Endothelial cell of umbilical vein (primary cell): ENCODE measurements at regions not wholly inside any gene's neighbourhood (a gene's known extent, or its start where the extent isn't known, plus 50 kb on each side); places are given as distances from the start of the nearest gene placed in this dataset.

Experiments
- BruUV-seq: library from RNA; stranded (reverse); fragments of 400-500 nt; replicated peaks from 2 replicates; lab custom pipeline; 2021; lab: Mats Ljungman, UMichigan
- CTCF ChIA-PET: fragments of 300-600, 350-600 bp; sonication (Branson Sonifier 250); formaldehyde crosslinking; loops from one replicate; lab custom pipeline; 2021; ENCODE audit warnings: antibody characterized with exemption, inconsistent platforms; lab: Charles Lee
- POLR2A ChIA-PET: fragments of 300-600, 350-600 bp; sonication (Branson Sonifier 250); formaldehyde crosslinking; loops from one replicate; lab custom pipeline; 2021; ENCODE audit warnings: antibody characterized with exemption, inconsistent platforms; lab: Charles Lee
- DNase-seq: peaks from one replicate; pipeline ENCODE4 v3.0.0-alpha.2; 2011; ENCODE audit warnings: low read depth, low spot score
- FAIRE-seq: peaks from 2 replicates; lab custom pipeline; 2011; peaks lifted over from hg19 to GRCh38; lab: Jason Lieb, UNC
- H2AFZ ChIP-seq: 2 replicates; pipeline ENCODE4 v1.6.0; 2012; ENCODE audit warnings: low read depth, low read length, control low read depth, inconsistent platforms
- H3K27ac ChIP-seq: 2 replicates; pipeline ENCODE4 v1.5.1; 2011; ENCODE audit warnings: low read depth, mild to moderate bottlenecking, control low read depth, low read length, moderate library complexity; ENCODE audit not compliant: insufficient read depth
- H3K27me3 ChIP-seq, 2 experiments: 2 replicates each; pipeline versions ENCODE4 v1.6.0 to v1.6.1; 2011; ENCODE audit warnings: low read length in 2 of 2, mixed read lengths in 1 of 2; ENCODE audit not compliant: control insufficient read depth in 2 of 2, insufficient read depth in 2 of 2
- H3K36me3 ChIP-seq, 2 experiments: 2 replicates in 1 of 2; 3 replicates in 1 of 2; pipeline ENCODE4 v1.5.1; 2011; ENCODE audit warnings: low read length in 2 of 2, mild to moderate bottlenecking in 1 of 2, moderate library complexity in 1 of 2; ENCODE audit not compliant: control insufficient read depth in 2 of 2, insufficient read depth in 2 of 2; ENCODE audit errors: extremely low read depth in 1 of 2
- H3K4me1 ChIP-seq: 3 replicates; pipeline ENCODE4 v1.5.1; 2011; ENCODE audit warnings: mild to moderate bottlenecking, low read length; ENCODE audit not compliant: control insufficient read depth, insufficient read depth; ENCODE audit errors: extremely low read depth
- H3K4me2 ChIP-seq: 2 replicates; pipeline ENCODE4 v1.6.1; 2011; ENCODE audit warnings: low read length, control low read depth, mixed read lengths; ENCODE audit not compliant: insufficient read depth
- H3K4me3 ChIP-seq, 3 experiments: fragments of 200-600 bp in 1 of 3; sonication (generic), shearing (Covaris generic) in 1 of 3; replicated peaks in 1 of 3; 2 replicates each; pipeline ENCODE4 v1.5.1; 2011 to 2016; ENCODE audit warnings: control low read depth in 3 of 3, low read length in 3 of 3, mild to moderate bottlenecking in 2 of 3, inconsistent platforms in 1 of 3, low read depth in 1 of 3, moderate library complexity in 1 of 3; ENCODE audit not compliant: insufficient read depth in 1 of 3
- H3K79me2 ChIP-seq: 2 replicates; pipeline ENCODE4 v1.6.0; 2012; ENCODE audit warnings: low read length, inconsistent platforms; ENCODE audit not compliant: control insufficient read depth, insufficient read depth
- H3K9ac ChIP-seq: replicated peaks from 2 replicates; pipeline ENCODE3; 2011; ENCODE audit warnings: low read length, control low read depth; ENCODE audit not compliant: insufficient read depth; ENCODE audit errors: extremely low read depth
- H3K9me1 ChIP-seq: replicated peaks from 3 replicates; pipeline ENCODE4 v1.6.0; 2011; ENCODE audit warnings: mild to moderate bottlenecking, low read length; ENCODE audit not compliant: control insufficient read depth, insufficient read depth; ENCODE audit errors: extremely low read depth
- H3K9me3 ChIP-seq: replicated peaks from 2 replicates; pipeline ENCODE4 v1.5.1; 2012; ENCODE audit warnings: low read length, inconsistent platforms; ENCODE audit not compliant: control insufficient read depth, insufficient read depth
- H4K20me1 ChIP-seq: replicated peaks from 2 replicates; pipeline ENCODE3; 2011; ENCODE audit warnings: mild to moderate bottlenecking, low read length; ENCODE audit not compliant: control insufficient read depth, insufficient read depth; ENCODE audit errors: extremely low read depth
- EZH2 ChIP-seq: IDR thresholded peaks from 2 replicates; pipeline ENCODE4 v1.6.1; 2012; ENCODE audit warnings: borderline replicate concordance, low read depth, mild to moderate bottlenecking, moderate library complexity, low read length, inconsistent platforms; ENCODE audit not compliant: severe bottlenecking
- FOS ChIP-seq: IDR thresholded peaks from 2 replicates; pipeline ENCODE4 v1.6.1; 2011; ENCODE audit warnings: mild to moderate bottlenecking, low read length, moderate library complexity, borderline replicate concordance; ENCODE audit not compliant: insufficient read depth
- GATA2 ChIP-seq: IDR thresholded peaks from 2 replicates; pipeline ENCODE4 v1.7.0; 2011; ENCODE audit warnings: low read depth, mild to moderate bottlenecking, moderate library complexity, mixed read lengths, low read length; ENCODE audit not compliant: insufficient read length, insufficient read depth
- JUN ChIP-seq: IDR thresholded peaks from 2 replicates; pipeline ENCODE4 v1.6.1; 2011; ENCODE audit warnings: borderline replicate concordance, low read depth; ENCODE audit not compliant: insufficient read length, insufficient read depth
- MYC ChIP-seq: IDR thresholded peaks from one replicate; pipeline ENCODE4 v1.6.1; 2011; ENCODE audit warnings: mild to moderate bottlenecking, low read depth, low read length
- POLR2A ChIP-seq: IDR thresholded peaks from 2 replicates; pipeline ENCODE4 v1.6.1; 2012; ENCODE audit warnings: low read depth, mild to moderate bottlenecking, control low read depth, low read length
- POLR2AphosphoS5 ChIP-seq: IDR thresholded peaks from 2 replicates; pipeline ENCODE4 v1.6.1; 2012; ENCODE audit warnings: low read depth, mild to moderate bottlenecking, control low read depth, low read length, moderate library complexity; ENCODE audit not compliant: insufficient read depth
- dilution Hi-C: fragments of 300-500 bp; cut with MboI; formaldehyde crosslinking; loops from one replicate; pipeline ENCODE4 v1.15.0; 2019; ENCODE audit warnings: low sequenced_read_pairs; ENCODE audit not compliant: extremely low pct_ligation_motif_present
- intact Hi-C: fragments of 100-400 bp; cut with micrococcal nuclease; formaldehyde crosslinking; loops from one replicate; pipeline ENCODE4 v1.10.0; 2022
- TF ChIP-seq, protein P1 (sequence below), 2 donors: IDR thresholded peaks; 1 replicate in 1 of 2; 2 replicates in 1 of 2; pipeline ENCODE4 v1.5.1; 2011; ENCODE audit warnings: low read length in 2 of 2, mild to moderate bottlenecking in 2 of 2, moderate library complexity in 2 of 2, control low read depth in 1 of 2, inconsistent platforms in 1 of 2, low read depth in 1 of 2; ENCODE audit not compliant: insufficient read depth in 1 of 2; ENCODE audit errors: extremely low read depth in 1 of 2
- TF ChIP-seq, protein P2 (sequence below): IDR thresholded peaks from 2 replicates; pipeline ENCODE4 v1.6.1; 2011; ENCODE audit not compliant: insufficient read depth, insufficient read length

DNA sequence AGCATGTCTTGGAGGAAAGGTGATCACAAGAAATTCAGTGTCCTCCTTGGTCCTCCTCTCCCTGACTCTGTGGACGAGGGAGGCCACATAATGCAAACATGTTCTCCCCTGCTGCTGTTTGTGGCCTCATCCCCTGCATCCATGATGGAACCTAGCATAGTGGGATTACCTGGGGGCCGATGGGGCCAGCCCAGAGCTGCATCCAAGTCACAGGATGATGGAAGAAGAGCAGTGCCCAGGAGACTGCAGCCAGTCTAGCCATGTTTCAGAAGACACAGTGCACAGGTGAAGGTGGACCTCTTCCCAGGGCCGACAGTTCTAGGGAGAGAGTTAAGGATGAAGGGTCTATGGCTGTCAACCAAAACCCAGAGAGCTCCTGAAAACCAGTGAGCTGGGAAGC, 213.6 kb upstream of the B3GAT1 start:
- Histone ChIP-seq H3K9me1 (no peaks in the 10 kb centered on the region), H4K20me1 (no peaks in the 10 kb centered on the region), H3K79me2 (no peaks in the 10 kb centered on the region), H3K27me3 (no peaks in the 10 kb centered on the region), H3K9me3 (peaks cover 2% of the 10 kb centered on the region), H2AFZ (no peak overlapping the region), H3K4me2 (no peak overlapping the region), H3K4me1 (no peaks in the 10 kb centered on the region), H3K4me3 (no peak overlapping the region), H3K27ac (no peak overlapping the region), H3K9ac (no peak overlapping the region), H3K36me3 (no peaks in the 10 kb centered on the region)
- intact Hi-C loops = no loop called here
- CTCF ChIA-PET = no interaction called here
- BruUV-seq = no TSS peak
- POLR2A ChIA-PET = no interaction called here
- FAIRE-seq = no peak
- no peak for DNase-seq
- dilution Hi-C loops = no loop called here
- TF ChIP-seq POLR2AphosphoS5 (no peak), FOS (no peak), EZH2 (no peak), JUN (no peak), MYC (no peak), POLR2A (no peak), GATA2 (no peak)
- TF ChIP-seq, protein P1, sequence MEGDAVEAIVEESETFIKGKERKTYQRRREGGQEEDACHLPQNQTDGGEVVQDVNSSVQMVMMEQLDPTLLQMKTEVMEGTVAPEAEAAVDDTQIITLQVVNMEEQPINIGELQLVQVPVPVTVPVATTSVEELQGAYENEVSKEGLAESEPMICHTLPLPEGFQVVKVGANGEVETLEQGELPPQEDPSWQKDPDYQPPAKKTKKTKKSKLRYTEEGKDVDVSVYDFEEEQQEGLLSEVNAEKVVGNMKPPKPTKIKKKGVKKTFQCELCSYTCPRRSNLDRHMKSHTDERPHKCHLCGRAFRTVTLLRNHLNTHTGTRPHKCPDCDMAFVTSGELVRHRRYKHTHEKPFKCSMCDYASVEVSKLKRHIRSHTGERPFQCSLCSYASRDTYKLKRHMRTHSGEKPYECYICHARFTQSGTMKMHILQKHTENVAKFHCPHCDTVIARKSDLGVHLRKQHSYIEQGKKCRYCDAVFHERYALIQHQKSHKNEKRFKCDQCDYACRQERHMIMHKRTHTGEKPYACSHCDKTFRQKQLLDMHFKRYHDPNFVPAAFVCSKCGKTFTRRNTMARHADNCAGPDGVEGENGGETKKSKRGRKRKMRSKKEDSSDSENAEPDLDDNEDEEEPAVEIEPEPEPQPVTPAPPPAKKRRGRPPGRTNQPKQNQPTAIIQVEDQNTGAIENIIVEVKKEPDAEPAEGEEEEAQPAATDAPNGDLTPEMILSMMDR (IDR thresholded peaks at IDR 0.05; ENCODE audit: extremely low read depth in 1 of 2, insufficient read depth in 1 of 2, low read depth in 1 of 2, low read length in 2 of 2) = no peak
- TF ChIP-seq, protein P2, sequence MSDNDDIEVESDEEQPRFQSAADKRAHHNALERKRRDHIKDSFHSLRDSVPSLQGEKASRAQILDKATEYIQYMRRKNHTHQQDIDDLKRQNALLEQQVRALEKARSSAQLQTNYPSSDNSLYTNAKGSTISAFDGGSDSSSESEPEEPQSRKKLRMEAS = no peak
